ENCODE measurements at regions not wholly inside any gene's neighbourhood (a gene's known extent, or its start where the extent isn't known, plus 50 kb on each side); places are given as distances from the start of the nearest gene placed in this dataset.

DNA sequence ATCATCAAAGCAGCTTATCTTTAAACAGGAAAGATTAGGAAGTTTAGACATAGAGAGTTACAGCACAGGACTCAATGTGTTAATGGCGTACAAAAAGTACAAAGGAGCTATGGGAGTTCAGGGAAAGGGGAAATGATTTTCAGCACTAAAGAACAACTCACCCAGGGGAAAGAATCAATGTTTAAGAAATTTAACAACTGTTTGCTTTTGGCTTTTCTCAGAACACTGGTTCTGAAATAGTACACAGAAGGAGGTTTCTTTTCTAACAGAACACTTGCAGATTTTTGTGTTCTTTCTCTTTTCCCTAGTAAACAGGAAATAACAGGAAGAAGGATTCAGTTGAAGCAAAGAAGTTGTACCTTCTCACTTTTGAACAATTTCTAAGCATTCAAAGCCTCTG is 71.3 kb upstream of the GHR start:
- Histone ChIP-seq H3K4me3 (ENCODE audit: low read length) (no peak overlapping the region), H3K56ac (ENCODE audit: low read length) (no peak overlapping the region), H3K4ac (ENCODE audit: low read depth, low read length) (no peak overlapping the region), H3K4me2 (ENCODE audit: low read length) (no peak overlapping the region), H2BK15ac (replicated peaks; ENCODE audit: low read depth) (no peak overlapping the region), H3K36me3 (ENCODE audit: control insufficient read depth, insufficient read depth, low read length) (no peaks in the 10 kb centered on the region), H3K27me3 (ENCODE audit: insufficient read depth, low read length, poor library complexity) (no peaks in the 10 kb centered on the region), H3K9ac (ENCODE audit: low read length) (no peak overlapping the region), H2AK5ac (ENCODE audit: low read length) (no peak overlapping the region), H4K5ac (ENCODE audit: low read length) (no peak overlapping the region), H3K79me2 (ENCODE audit: control insufficient read depth, insufficient read depth, low read length) (no peaks in the 10 kb centered on the region), H3K23ac (ENCODE audit: low read length) (no peak overlapping the region), H3K18ac (ENCODE audit: low read length) (no peak overlapping the region), H2BK120ac (ENCODE audit: low read depth, low read length) (no peak overlapping the region), H3K4me1 (ENCODE audit: control insufficient read depth, low read depth, low read length) (no peaks in the 10 kb centered on the region), H3K79me1 (ENCODE audit: low read length) (no peaks in the 10 kb centered on the region), H3K27ac (ENCODE audit: low read depth, low read length) (no peak overlapping the region), H2BK5ac (ENCODE audit: low read length) (no peak overlapping the region), H4K8ac (ENCODE audit: low read depth, low read length) (no peak overlapping the region)
- no peak for DNase-seq
- WGBS (ENCODE audit: extremely low coverage, insufficient coverage, low lambda C conversion rate): no CpG with 5 or more reads among the region's 1 CpG

- H3K4me1 ChIP-seq (ENCODE audit: control insufficient read depth, low read depth, low read length): no peaks in the 10 kb centered on the region
- DNase-seq: no peak
- no peak overlapping the region for H3K18ac ChIP-seq (ENCODE audit: low read length)
- H3K4me2 ChIP-seq (ENCODE audit: low read length): no peak overlapping the region
- H4K8ac ChIP-seq (ENCODE audit: low read depth, low read length): no peak overlapping the region
- H3K56ac ChIP-seq (ENCODE audit: low read length): no peak overlapping the region
- WGBS (ENCODE audit: extremely low coverage, insufficient coverage, low lambda C conversion rate): no CpG with 5 or more reads among the region's 2 CpGs
- no peak overlapping the region for H4K5ac ChIP-seq (ENCODE audit: low read length)
- H2BK120ac ChIP-seq (ENCODE audit: low read depth, low read length): no peak overlapping the region
- no peak overlapping the region for H3K4me3 ChIP-seq (ENCODE audit: low read length)
- H2BK5ac ChIP-seq (ENCODE audit: low read length): no peak overlapping the region
- H3K9ac ChIP-seq (ENCODE audit: low read length): no peak overlapping the region
- H3K23ac ChIP-seq (ENCODE audit: low read length): no peak overlapping the region
- no peak overlapping the region for H3K27ac ChIP-seq (ENCODE audit: low read depth, low read length)
- H2AK5ac ChIP-seq (ENCODE audit: low read length): no peak overlapping the region
- H3K4ac ChIP-seq (ENCODE audit: low read depth, low read length): no peak overlapping the region
- peak overlapping the region; percentile 92 for H2BK15ac ChIP-seq (replicated peaks; ENCODE audit: low read depth)
- no peaks in the 10 kb centered on the region for H3K79me1 ChIP-seq (ENCODE audit: low read length)
- no peaks in the 10 kb centered on the region for H3K79me2 ChIP-seq (ENCODE audit: control insufficient read depth, insufficient read depth, low read length)
- no peaks in the 10 kb centered on the region for H3K27me3 ChIP-seq (ENCODE audit: insufficient read depth, low read length, poor library complexity)
- no peaks in the 10 kb centered on the region for H3K36me3 ChIP-seq (ENCODE audit: control insufficient read depth, insufficient read depth, low read length)
Observed at GRCh38 chr5:42360056-42360455, 63.2 kb upstream of the GHR start.

DNA sequence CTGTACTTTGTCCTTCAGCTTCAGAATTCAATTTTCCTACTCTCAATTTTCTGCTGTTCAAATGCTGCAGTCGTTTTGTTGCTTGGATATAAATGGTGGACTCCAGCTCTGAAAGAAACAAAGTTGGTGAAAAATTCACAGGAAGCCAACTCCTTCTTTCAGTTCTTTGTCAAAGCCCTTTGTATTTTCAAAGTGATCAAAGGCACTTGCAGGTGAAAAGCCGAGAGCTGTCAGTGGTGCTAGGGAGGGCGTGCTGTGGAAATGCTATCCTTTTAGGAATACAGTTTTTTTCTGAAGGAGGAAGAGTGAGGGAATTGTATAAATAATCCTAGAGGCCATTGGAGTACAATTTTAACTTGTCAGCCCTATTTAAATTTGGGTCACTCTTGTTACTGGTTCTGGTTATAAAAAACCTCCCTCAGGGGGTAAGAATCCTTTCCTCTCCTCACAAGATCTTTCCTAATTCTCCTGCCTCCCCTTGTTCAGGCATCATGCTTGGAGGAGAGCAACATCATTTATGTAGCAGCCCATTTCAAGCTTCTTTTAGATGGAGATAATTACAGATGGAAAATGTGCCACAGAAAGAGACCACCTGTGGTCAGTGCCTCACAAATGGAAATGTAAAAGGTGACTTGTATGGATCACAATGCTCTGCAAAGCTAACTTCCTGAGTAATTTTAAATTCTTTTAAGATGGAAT is 62.5 kb upstream of the GHR start:
- Histone ChIP-seq H3K79me2 (ENCODE audit: control insufficient read depth, insufficient read depth, low read length) (no peaks in the 10 kb centered on the region), H3K36me3 (ENCODE audit: control insufficient read depth, insufficient read depth, low read length) (no peaks in the 10 kb centered on the region), H2BK15ac (replicated peaks; ENCODE audit: low read depth) (no peak overlapping the region), H3K79me1 (ENCODE audit: low read length) (no peaks in the 10 kb centered on the region), H3K4me2 (ENCODE audit: low read length) (no peak overlapping the region), H4K8ac (ENCODE audit: low read depth, low read length) (no peak overlapping the region), H2BK5ac (ENCODE audit: low read length) (no peak overlapping the region), H2AK5ac (ENCODE audit: low read length) (no peak overlapping the region), H3K4me1 (ENCODE audit: control insufficient read depth, low read depth, low read length) (no peaks in the 10 kb centered on the region), H2BK120ac (ENCODE audit: low read depth, low read length) (no peak overlapping the region), H3K27ac (ENCODE audit: low read depth, low read length) (no peak overlapping the region), H3K4me3 (ENCODE audit: low read length) (no peak overlapping the region), H3K9ac (ENCODE audit: low read length) (no peak overlapping the region), H3K56ac (ENCODE audit: low read length) (no peak overlapping the region), H3K27me3 (ENCODE audit: insufficient read depth, low read length, poor library complexity) (no peaks in the 10 kb centered on the region), H3K4ac (ENCODE audit: low read depth, low read length) (no peak overlapping the region), H3K23ac (ENCODE audit: low read length) (no peak overlapping the region), H4K5ac (ENCODE audit: low read length) (no peak overlapping the region), H3K18ac (ENCODE audit: low read length) (no peak overlapping the region)
- WGBS (ENCODE audit: extremely low coverage, insufficient coverage, low lambda C conversion rate): no CpG with 5 or more reads among the region's 3 CpGs
- DNase-seq: peak; percentile 68

GRCh38 chr5:42361315-42361688 is 61.9 kb upstream of the GHR start:
- Histone ChIP-seq H2BK15ac (replicated peaks; ENCODE audit: low read depth) (no peak overlapping the region), H3K4me1 (ENCODE audit: control insufficient read depth, low read depth, low read length) (no peaks in the 10 kb centered on the region), H3K18ac (ENCODE audit: low read length) (no peak overlapping the region), H3K27me3 (ENCODE audit: insufficient read depth, low read length, poor library complexity) (no peaks in the 10 kb centered on the region), H3K79me1 (ENCODE audit: low read length) (no peaks in the 10 kb centered on the region), H3K4ac (ENCODE audit: low read depth, low read length) (no peak overlapping the region), H3K9ac (ENCODE audit: low read length) (no peak overlapping the region), H3K4me3 (ENCODE audit: low read length) (no peak overlapping the region), H3K4me2 (ENCODE audit: low read length) (no peak overlapping the region), H3K56ac (ENCODE audit: low read length) (no peak overlapping the region), H2BK5ac (ENCODE audit: low read length) (no peak overlapping the region), H4K5ac (ENCODE audit: low read length) (no peak overlapping the region), H3K27ac (ENCODE audit: low read depth, low read length) (no peak overlapping the region), H3K23ac (ENCODE audit: low read length) (no peak overlapping the region), H4K8ac (ENCODE audit: low read depth, low read length) (no peak overlapping the region), H2AK5ac (ENCODE audit: low read length) (no peak overlapping the region), H3K79me2 (ENCODE audit: control insufficient read depth, insufficient read depth, low read length) (no peaks in the 10 kb centered on the region), H2BK120ac (ENCODE audit: low read depth, low read length) (no peak overlapping the region), H3K36me3 (ENCODE audit: control insufficient read depth, insufficient read depth, low read length) (no peaks in the 10 kb centered on the region)
- WGBS (ENCODE audit: extremely low coverage, insufficient coverage, low lambda C conversion rate): no CpG with 5 or more reads among the region's 3 CpGs
- DNase-seq: peak; percentile 29

GRCh38 chr5:42366051-42366450 is 57.2 kb upstream of the GHR start:
- no peak overlapping the region for H4K5ac ChIP-seq (ENCODE audit: low read length)

More at GRCh38 chr5:42366051-42366450, 57.2 kb upstream of the GHR start:
- Histone ChIP-seq H4K8ac (ENCODE audit: low read depth, low read length) (no peak overlapping the region), H2BK120ac (ENCODE audit: low read depth, low read length) (no peak overlapping the region), H3K27me3 (ENCODE audit: insufficient read depth, low read length, poor library complexity) (no peaks in the 10 kb centered on the region), H3K79me2 (ENCODE audit: control insufficient read depth, insufficient read depth, low read length) (no peaks in the 10 kb centered on the region), H3K23ac (ENCODE audit: low read length) (no peak overlapping the region), H2BK5ac (ENCODE audit: low read length) (no peak overlapping the region), H3K27ac (ENCODE audit: low read depth, low read length) (no peak overlapping the region), H3K4me2 (ENCODE audit: low read length) (no peak overlapping the region), H3K79me1 (ENCODE audit: low read length) (no peaks in the 10 kb centered on the region), H2AK5ac (ENCODE audit: low read length) (no peak overlapping the region), H3K4me1 (ENCODE audit: control insufficient read depth, low read depth, low read length) (no peaks in the 10 kb centered on the region), H3K36me3 (ENCODE audit: control insufficient read depth, insufficient read depth, low read length) (no peaks in the 10 kb centered on the region), H3K18ac (ENCODE audit: low read length) (no peak overlapping the region), H2BK15ac (replicated peaks; ENCODE audit: low read depth) (no peak overlapping the region), H3K4me3 (ENCODE audit: low read length) (no peak overlapping the region), H3K9ac (ENCODE audit: low read length) (no peak overlapping the region), H3K4ac (ENCODE audit: low read depth, low read length) (no peak overlapping the region), H3K56ac (ENCODE audit: low read length) (no peak overlapping the region)
- WGBS (ENCODE audit: extremely low coverage, insufficient coverage, low lambda C conversion rate): no CpG with 5 or more reads among the region's 2 CpGs
- DNase-seq: peak; percentile 24
